SJSA1 (cell line): ENCODE measurements at regions not wholly inside any gene's neighbourhood (a gene's known extent, or its start where the extent isn't known, plus 50 kb on each side); places are given as distances from the start of the nearest gene placed in this dataset.
"Not testable (repeated sequence)": the region's sequence is repeated elsewhere in the genome, so short reads cannot be mapped to it uniquely, and the experiment has no call there.

Experiments used
- DNase-seq, 2 experiments: peaks; one replicate each; pipeline ENCODE4 v3.0.0-alpha.2; 2015 to 2020; ENCODE audit warnings: low spot score in 2 of 2, low read depth in 1 of 2
- H3K27ac ChIP-seq: fragments of 250-450 bp; sonication (Bioruptor Pico); 2 replicates; pipeline ENCODE4 v1.5.1; 2020; ENCODE audit warnings: mild to moderate bottlenecking, moderate library complexity
- H3K27me3 ChIP-seq: fragments of 250-450 bp; sonication (Bioruptor Pico); replicated peaks from 2 replicates; pipeline ENCODE4 v1.5.1; 2020; ENCODE audit warnings: mild to moderate bottlenecking, moderate library complexity
- H3K36me3 ChIP-seq: fragments of 250-450 bp; sonication (Bioruptor Pico); 2 replicates; pipeline ENCODE4 v1.5.1; 2020; ENCODE audit warnings: mild to moderate bottlenecking
- H3K4me1 ChIP-seq: fragments of 250-450 bp; sonication (Bioruptor Pico); replicated peaks from 2 replicates; pipeline ENCODE4 v1.6.1; 2021; ENCODE audit warnings: mild to moderate bottlenecking
- H3K4me3 ChIP-seq: fragments of 250-450 bp; sonication (Bioruptor Pico); 2 replicates; pipeline ENCODE4 v1.5.1; 2020; ENCODE audit warnings: mild to moderate bottlenecking
- H3K9me3 ChIP-seq: fragments of 250-450 bp; sonication (Bioruptor Pico); replicated peaks from 2 replicates; pipeline ENCODE4 v1.5.1; 2020; ENCODE audit warnings: mild to moderate bottlenecking

- no peak overlapping the region for H3K4me3 ChIP-seq
- no peaks in the 10 kb centered on the region for H3K9me3 ChIP-seq
- no peaks in the 10 kb centered on the region for H3K27me3 ChIP-seq
- no peaks in the 10 kb centered on the region for H3K36me3 ChIP-seq
- DNase-seq: no peak
- no peak overlapping the region for H3K27ac ChIP-seq
- no peaks in the 10 kb centered on the region for H3K4me1 ChIP-seq
Measured at GRCh38 chr4:171002246-171002645, 811.0 kb upstream of the GALNTL6 start.

- Histone ChIP-seq H3K27ac (no peak overlapping the region), H3K4me1 (no peaks in the 10 kb centered on the region), H3K4me3 (no peak overlapping the region), H3K27me3 (no peaks in the 10 kb centered on the region), H3K36me3 (no peaks in the 10 kb centered on the region), H3K9me3 (no peaks in the 10 kb centered on the region; the same call in 1 of the 2 replicates)
- DNase-seq: no peak
Measured at GRCh38 chr4:170990989-170991589, 822.1 kb upstream of the GALNTL6 start.

- Histone ChIP-seq H3K27me3 (no peaks in the 10 kb centered on the region), H3K9me3 (no peaks in the 10 kb centered on the region; the same call in 1 of the 2 replicates), H3K27ac (no peak overlapping the region), H3K36me3 (no peaks in the 10 kb centered on the region), H3K4me3 (no peak overlapping the region), H3K4me1 (no peaks in the 10 kb centered on the region)
- DNase-seq: no peak
Measured at GRCh38 chr4:170988446-170988845, 824.8 kb upstream of the GALNTL6 start.

GRCh38 chr4:170979736-170980135, 833.5 kb upstream of the GALNTL6 start:
- Histone ChIP-seq H3K4me3 (no peak overlapping the region), H3K27me3 (no peaks in the 10 kb centered on the region), H3K4me1 (no peaks in the 10 kb centered on the region), H3K9me3 (no peaks in the 10 kb centered on the region), H3K27ac (no peak overlapping the region), H3K36me3 (no peaks in the 10 kb centered on the region)
- no peak for DNase-seq

- Histone ChIP-seq H3K36me3 (no peaks in the 10 kb centered on the region), H3K4me3 (no peak overlapping the region), H3K27me3 (no peaks in the 10 kb centered on the region), H3K27ac (no peak overlapping the region), H3K9me3 (no peaks in the 10 kb centered on the region), H3K4me1 (no peaks in the 10 kb centered on the region)
- no peak for DNase-seq
Measured at GRCh38 chr4:170978990-170979389, 834.2 kb upstream of the GALNTL6 start.

- Histone ChIP-seq H3K36me3 (no peaks in the 10 kb centered on the region), H3K9me3 (no peaks in the 10 kb centered on the region), H3K4me1 (no peaks in the 10 kb centered on the region), H3K27ac (no peak overlapping the region), H3K4me3 (no peak overlapping the region), H3K27me3 (no peaks in the 10 kb centered on the region)
- no peak for DNase-seq
Measured at GRCh38 chr4:170949084-170949483, 859.3 kb upstream of the AADAT start.

- no peaks in the 10 kb centered on the region for H3K36me3 ChIP-seq
- DNase-seq: no peak
- no peak overlapping the region for H3K4me3 ChIP-seq
- H3K4me1 ChIP-seq: no peaks in the 10 kb centered on the region
- H3K9me3 ChIP-seq: no peaks in the 10 kb centered on the region
- no peaks in the 10 kb centered on the region for H3K27me3 ChIP-seq
- no peak overlapping the region for H3K27ac ChIP-seq
Measured at GRCh38 chr4:170940043-170940724, 850.4 kb upstream of the AADAT start.

- Histone ChIP-seq H3K4me1 (no peaks in the 10 kb centered on the region), H3K36me3 (no peaks in the 10 kb centered on the region), H3K4me3 (no peak overlapping the region), H3K27me3 (no peaks in the 10 kb centered on the region), H3K9me3 (no peaks in the 10 kb centered on the region), H3K27ac (no peak overlapping the region)
- no peak for DNase-seq
Measured at GRCh38 chr4:170938588-170938987, 848.8 kb upstream of the AADAT start.

- Histone ChIP-seq H3K9me3 (no peaks in the 10 kb centered on the region), H3K36me3 (no peaks in the 10 kb centered on the region), H3K27me3 (no peaks in the 10 kb centered on the region), H3K4me3 (no peak overlapping the region), H3K4me1 (no peaks in the 10 kb centered on the region), H3K27ac (no peak overlapping the region)
- DNase-seq: no peak
Measured at GRCh38 chr4:170931321-170931720, 841.6 kb upstream of the AADAT start.

GRCh38 chr4:170888660-170889059, 798.9 kb upstream of the AADAT start:
- Histone ChIP-seq H3K36me3 (no peaks in the 10 kb centered on the region), H3K4me1 (no peaks in the 10 kb centered on the region), H3K9me3 (no peaks in the 10 kb centered on the region), H3K27ac (no peak overlapping the region), H3K4me3 (no peak overlapping the region), H3K27me3 (no peaks in the 10 kb centered on the region)
- DNase-seq: no peak

GRCh38 chr4:170887396-170887795, 797.6 kb upstream of the AADAT start:
- no peak overlapping the region for H3K4me3 ChIP-seq
- no peaks in the 10 kb centered on the region for H3K4me1 ChIP-seq
- no peaks in the 10 kb centered on the region for H3K27me3 ChIP-seq
- no peak for DNase-seq
- H3K36me3 ChIP-seq: no peaks in the 10 kb centered on the region
- H3K27ac ChIP-seq: no peak overlapping the region
- H3K9me3 ChIP-seq: no peaks in the 10 kb centered on the region

GRCh38 chr4:170884969-170885570, 795.3 kb upstream of the AADAT start:
- H3K4me3 ChIP-seq: no peak overlapping the region
- no peak for DNase-seq
- H3K27me3 ChIP-seq: no peaks in the 10 kb centered on the region
- no peak overlapping the region for H3K27ac ChIP-seq
- H3K9me3 ChIP-seq: no peaks in the 10 kb centered on the region
- no peaks in the 10 kb centered on the region for H3K36me3 ChIP-seq
- no peaks in the 10 kb centered on the region for H3K4me1 ChIP-seq

GRCh38 chr4:170881646-170882045, 791.9 kb upstream of the AADAT start:
- H3K36me3 ChIP-seq, H3K27me3 ChIP-seq, H3K4me1 ChIP-seq, DNase-seq, H3K27ac ChIP-seq, H3K4me3 ChIP-seq, H3K9me3 ChIP-seq: not testable (repeated sequence)

- H3K27ac ChIP-seq: no peak overlapping the region
- no peak overlapping the region for H3K4me3 ChIP-seq
- no peaks in the 10 kb centered on the region for H3K27me3 ChIP-seq
- H3K36me3 ChIP-seq: no peaks in the 10 kb centered on the region
- H3K9me3 ChIP-seq: no peaks in the 10 kb centered on the region
- DNase-seq: no peak
- H3K4me1 ChIP-seq: no peaks in the 10 kb centered on the region
Measured at GRCh38 chr4:170875868-170876267, 786.1 kb upstream of the AADAT start.
